AG09319 (cell line): ENCODE measurements at regions not wholly inside any gene's neighbourhood (a gene's known extent, or its start where the extent isn't known, plus 50 kb on each side); places are given as distances from the start of the nearest gene placed in this dataset.
"Not testable (repeated sequence)": the region's sequence is repeated elsewhere in the genome, so short reads cannot be mapped to it uniquely, and the experiment has no call there.

Experiments
- DNase-seq: peaks from one replicate; pipeline ENCODE4 v3.0.0-alpha.2; 2010; ENCODE audit warnings: low read depth; ENCODE audit errors: extremely low read depth
- TF ChIP-seq, protein P1 (sequence below): IDR thresholded peaks from 2 replicates; pipeline ENCODE4 v1.5.1; 2011; ENCODE audit warnings: low read depth, mild to moderate bottlenecking, inconsistent platforms, low read length, moderate library complexity

DNA sequence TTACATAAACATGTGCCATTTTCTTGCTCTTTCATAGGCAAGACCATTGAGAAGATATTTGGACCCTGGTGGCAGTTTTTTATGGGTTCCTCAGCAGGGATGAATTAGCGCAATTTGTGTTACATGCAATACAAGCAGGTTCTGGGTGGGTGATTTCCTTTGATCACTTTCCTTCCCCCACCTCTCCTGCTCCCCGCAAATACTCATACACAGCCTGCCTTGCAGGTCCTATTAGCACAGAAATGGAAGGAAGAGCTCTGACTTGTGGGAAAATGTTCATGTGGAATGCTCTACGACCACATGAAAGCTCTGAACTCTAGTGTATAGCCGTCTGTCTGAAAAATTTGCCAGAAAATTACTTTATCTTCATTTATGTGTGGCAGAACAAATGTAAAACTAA lies 361.0 kb upstream of the FAT1 start:
- TF ChIP-seq, protein P1, sequence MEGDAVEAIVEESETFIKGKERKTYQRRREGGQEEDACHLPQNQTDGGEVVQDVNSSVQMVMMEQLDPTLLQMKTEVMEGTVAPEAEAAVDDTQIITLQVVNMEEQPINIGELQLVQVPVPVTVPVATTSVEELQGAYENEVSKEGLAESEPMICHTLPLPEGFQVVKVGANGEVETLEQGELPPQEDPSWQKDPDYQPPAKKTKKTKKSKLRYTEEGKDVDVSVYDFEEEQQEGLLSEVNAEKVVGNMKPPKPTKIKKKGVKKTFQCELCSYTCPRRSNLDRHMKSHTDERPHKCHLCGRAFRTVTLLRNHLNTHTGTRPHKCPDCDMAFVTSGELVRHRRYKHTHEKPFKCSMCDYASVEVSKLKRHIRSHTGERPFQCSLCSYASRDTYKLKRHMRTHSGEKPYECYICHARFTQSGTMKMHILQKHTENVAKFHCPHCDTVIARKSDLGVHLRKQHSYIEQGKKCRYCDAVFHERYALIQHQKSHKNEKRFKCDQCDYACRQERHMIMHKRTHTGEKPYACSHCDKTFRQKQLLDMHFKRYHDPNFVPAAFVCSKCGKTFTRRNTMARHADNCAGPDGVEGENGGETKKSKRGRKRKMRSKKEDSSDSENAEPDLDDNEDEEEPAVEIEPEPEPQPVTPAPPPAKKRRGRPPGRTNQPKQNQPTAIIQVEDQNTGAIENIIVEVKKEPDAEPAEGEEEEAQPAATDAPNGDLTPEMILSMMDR: no peak
- DNase-seq: no peak

- DNase-seq: no peak
- TF ChIP-seq, protein P1: no peak
Measured at GRCh38 chr4:187085339-187085738, 361.7 kb upstream of the FAT1 start.

- TF ChIP-seq, protein P1: no peak
- no peak for DNase-seq
Measured at GRCh38 chr4:187086151-187086550, 362.5 kb upstream of the FAT1 start.

DNA sequence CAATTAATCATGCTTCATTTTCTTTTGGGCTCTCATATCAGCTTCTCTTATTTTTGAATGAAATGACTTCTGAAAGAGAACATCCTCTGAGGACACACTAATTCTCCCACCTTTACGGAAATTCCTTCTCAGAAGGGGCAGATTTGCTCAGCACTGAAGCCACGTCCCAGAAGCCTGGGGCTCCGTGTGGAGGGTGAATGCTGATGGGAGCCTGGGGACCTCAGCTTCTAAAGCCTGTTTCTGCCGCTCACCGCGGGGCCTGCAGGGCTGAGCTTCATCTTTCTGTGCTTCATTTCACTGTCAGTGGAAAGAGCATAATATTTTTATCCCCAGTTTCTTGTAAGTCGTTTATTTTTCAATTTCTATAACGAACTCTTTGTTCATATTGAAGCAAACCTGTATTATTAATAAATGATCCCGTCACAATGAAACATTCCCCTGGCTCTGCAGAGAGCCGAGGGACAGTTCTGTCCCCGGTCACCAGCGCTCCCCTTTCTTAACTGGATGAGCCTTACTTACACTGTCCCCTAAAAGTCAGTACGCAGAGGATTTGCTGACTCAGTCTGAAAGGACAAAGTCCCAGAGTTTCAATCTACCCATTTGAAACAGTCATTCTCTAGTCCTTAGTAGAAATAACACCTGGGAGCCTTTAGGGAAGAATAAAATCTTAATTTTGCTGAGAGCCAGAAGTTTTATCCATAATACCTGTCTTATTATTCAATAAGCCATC lies 364.6 kb upstream of the FAT1 start:
- TF ChIP-seq, protein P1: no peak
- DNase-seq: no peak

GRCh38 chr4:187090401-187090800 lies 366.7 kb upstream of the FAT1 start:
- no peak for DNase-seq
- TF ChIP-seq, protein P1: no peak

DNA sequence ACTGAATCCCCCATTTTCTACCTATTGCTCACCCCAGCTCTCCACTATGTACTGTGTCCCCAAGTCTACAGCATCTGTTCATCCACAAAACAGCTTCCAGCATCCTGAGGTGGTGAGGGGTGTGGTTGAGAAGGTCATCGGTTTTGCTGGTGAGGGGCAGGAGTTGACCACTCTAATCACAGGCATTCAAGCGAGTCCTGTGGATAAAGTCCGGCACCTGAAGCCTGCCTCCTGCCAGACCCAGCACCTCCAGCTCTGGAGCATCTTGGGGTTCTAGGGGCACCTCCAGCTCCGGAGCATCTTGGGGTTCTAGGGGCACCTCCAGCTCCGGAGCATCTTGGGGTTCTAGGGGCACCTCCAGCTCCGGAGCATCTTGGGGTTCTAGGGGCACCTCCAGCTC lies 367.2 kb upstream of the FAT1 start:
- not testable (repeated sequence) for DNase-seq

GRCh38 chr4:187094144-187094543 lies 370.5 kb upstream of the FAT1 start:
- TF ChIP-seq, protein P1: no peak
- DNase-seq: no peak

- no peak for DNase-seq
- TF ChIP-seq, protein P1: no peak
Measured at GRCh38 chr4:187098429-187098828, 374.8 kb upstream of the FAT1 start.
